Loucy (cell line): ENCODE measurements at regions not wholly inside any gene's neighbourhood (a gene's known extent, or its start where the extent isn't known, plus 50 kb on each side); places are given as distances from the start of the nearest gene placed in this dataset.

ENCODE experiments used
- H2AFZ ChIP-seq: fragments of 200-600 bp; sonication (generic); 2 replicates; pipeline ENCODE4 v1.6.0; 2016; ENCODE audit warnings: antibody characterized with exemption, mild to moderate bottlenecking, low read length, moderate library complexity
- H3F3A ChIP-seq: fragments of 200-600 bp; 2 replicates; pipeline ENCODE4 v1.6.0; 2016; ENCODE audit warnings: antibody characterized with exemption, low read depth, mild to moderate bottlenecking
- H3K27me3 ChIP-seq: fragments of 200-600 bp; sonication (generic); 2 replicates; pipeline ENCODE4 v1.6.1; 2014; ENCODE audit warnings: low read length, mild to moderate bottlenecking; ENCODE audit not compliant: insufficient read depth, poor library complexity, severe bottlenecking
- H3K36me3 ChIP-seq: fragments of 200-600 bp; sonication (generic); 2 replicates; pipeline ENCODE4 v1.6.1; 2016; ENCODE audit warnings: low read length; ENCODE audit not compliant: insufficient read depth
- H3K4me1 ChIP-seq: fragments of 200-600 bp; sonication (generic); 2 replicates; pipeline ENCODE4 v1.5.1; 2014; ENCODE audit warnings: low read length, mild to moderate bottlenecking; ENCODE audit not compliant: insufficient read depth, poor library complexity, severe bottlenecking
- H3K4me2 ChIP-seq: fragments of 200-600 bp; sonication (generic); 2 replicates; pipeline ENCODE4 v1.6.0; 2014; ENCODE audit warnings: antibody characterized with exemption, low read length, low read depth, mild to moderate bottlenecking; ENCODE audit not compliant: poor library complexity, severe bottlenecking
- H3K4me3 ChIP-seq: fragments of 200-600 bp; sonication (generic); 2 replicates; pipeline ENCODE4 v1.5.1; 2014; ENCODE audit warnings: low read length, mild to moderate bottlenecking, mixed read lengths; ENCODE audit not compliant: poor library complexity, severe bottlenecking
- H3K79me2 ChIP-seq: fragments of 200-600 bp; sonication (generic); 2 replicates; pipeline ENCODE4 v1.6.1; 2014; ENCODE audit warnings: low read length; ENCODE audit not compliant: insufficient read depth
- H3K9ac ChIP-seq: fragments of 200-600 bp; sonication (generic); 2 replicates; pipeline ENCODE4 v1.6.0; 2014; ENCODE audit warnings: mild to moderate bottlenecking, low read depth, low read length, moderate library complexity; ENCODE audit not compliant: poor library complexity, severe bottlenecking
- H3K9me2 ChIP-seq: fragments of 200-600 bp; sonication (generic); replicated peaks from 2 replicates; pipeline ENCODE4 v1.6.1; 2016; ENCODE audit warnings: low read depth, low read length, mixed read lengths
- H3K9me3 ChIP-seq: fragments of 200-600 bp; sonication (generic); 2 replicates; pipeline ENCODE4 v1.6.1; 2014; ENCODE audit warnings: mild to moderate bottlenecking, antibody characterized with exemption, low read length, low read depth; ENCODE audit not compliant: insufficient read depth
- H4K20me1 ChIP-seq: fragments of 200-600 bp; sonication (generic); 2 replicates; pipeline ENCODE4 v1.6.0; 2014; ENCODE audit warnings: antibody characterized with exemption, low read length, mild to moderate bottlenecking; ENCODE audit not compliant: insufficient read depth, poor library complexity, severe bottlenecking
- EZH2phosphoT487 ChIP-seq: fragments of 200-600 bp; IDR thresholded peaks from 2 replicates; pipeline ENCODE4 v1.6.1; 2018; ENCODE audit warnings: antibody characterized with exemption, mild to moderate bottlenecking, moderate library complexity, borderline replicate concordance
- TF ChIP-seq, protein P1 (sequence below): fragments of 200-600 bp; sonication (generic); conservative IDR thresholded peaks from 2 replicates; pipeline ENCODE4 v1.5.1; 2014; ENCODE audit warnings: mild to moderate bottlenecking, antibody characterized with exemption, low read length

DNA sequence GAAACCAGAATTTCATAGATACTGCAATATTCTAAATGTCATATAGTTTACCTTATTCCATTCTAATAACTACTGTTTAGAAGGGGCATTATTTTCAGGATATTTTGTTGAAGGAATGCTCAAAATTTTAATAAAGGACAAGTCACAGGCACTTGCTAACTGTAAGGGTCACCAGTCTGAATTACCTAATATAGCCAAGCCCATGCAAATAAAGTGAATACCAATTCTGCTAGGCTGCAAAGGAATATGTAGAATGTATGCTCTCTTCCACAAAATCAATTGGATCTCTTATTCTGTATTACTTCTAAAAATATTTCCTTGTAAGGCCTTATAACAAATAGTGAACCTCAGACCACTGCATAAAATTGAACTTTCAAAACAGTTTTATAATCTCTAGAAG is 52.3 kb upstream of the FAT4 start:
- TF ChIP-seq EZH2phosphoT487 = no peak
- TF ChIP-seq, protein P1, sequence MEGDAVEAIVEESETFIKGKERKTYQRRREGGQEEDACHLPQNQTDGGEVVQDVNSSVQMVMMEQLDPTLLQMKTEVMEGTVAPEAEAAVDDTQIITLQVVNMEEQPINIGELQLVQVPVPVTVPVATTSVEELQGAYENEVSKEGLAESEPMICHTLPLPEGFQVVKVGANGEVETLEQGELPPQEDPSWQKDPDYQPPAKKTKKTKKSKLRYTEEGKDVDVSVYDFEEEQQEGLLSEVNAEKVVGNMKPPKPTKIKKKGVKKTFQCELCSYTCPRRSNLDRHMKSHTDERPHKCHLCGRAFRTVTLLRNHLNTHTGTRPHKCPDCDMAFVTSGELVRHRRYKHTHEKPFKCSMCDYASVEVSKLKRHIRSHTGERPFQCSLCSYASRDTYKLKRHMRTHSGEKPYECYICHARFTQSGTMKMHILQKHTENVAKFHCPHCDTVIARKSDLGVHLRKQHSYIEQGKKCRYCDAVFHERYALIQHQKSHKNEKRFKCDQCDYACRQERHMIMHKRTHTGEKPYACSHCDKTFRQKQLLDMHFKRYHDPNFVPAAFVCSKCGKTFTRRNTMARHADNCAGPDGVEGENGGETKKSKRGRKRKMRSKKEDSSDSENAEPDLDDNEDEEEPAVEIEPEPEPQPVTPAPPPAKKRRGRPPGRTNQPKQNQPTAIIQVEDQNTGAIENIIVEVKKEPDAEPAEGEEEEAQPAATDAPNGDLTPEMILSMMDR = no peak

DNA sequence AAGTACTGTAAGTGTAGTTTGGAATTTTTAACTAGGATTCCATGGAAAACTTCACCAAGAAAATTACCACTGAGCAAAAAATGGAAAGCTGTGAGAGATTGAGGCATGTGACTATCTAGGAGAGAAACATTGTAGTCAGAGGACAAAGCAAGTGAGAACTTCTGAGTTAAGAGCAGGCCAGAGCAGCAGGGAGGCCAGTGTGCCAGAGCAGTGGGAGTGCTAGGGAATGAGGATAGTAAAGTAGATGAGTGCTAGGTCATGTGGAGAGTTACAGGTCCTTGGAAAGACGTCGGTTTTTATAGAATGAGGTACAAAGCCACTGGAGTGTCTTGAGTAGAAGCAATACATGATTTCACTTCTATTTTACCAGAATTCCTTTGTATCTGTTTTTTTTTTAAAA is 52.7 kb upstream of the FAT4 start:
- Histone ChIP-seq H3K36me3 (no peaks in the 10 kb centered on the region), H4K20me1 (no peaks in the 10 kb centered on the region)

More for the DNA sequence above, 52.3 kb upstream of the FAT4 start:
- no peaks in the 10 kb centered on the region for H3K9me2 ChIP-seq
- H4K20me1 ChIP-seq = no peaks in the 10 kb centered on the region
- H3K9me3 ChIP-seq = no peaks in the 10 kb centered on the region
- H3K4me2 ChIP-seq = no peak overlapping the region
- H3K4me1 ChIP-seq = no peaks in the 10 kb centered on the region
- H3K4me3 ChIP-seq = no peak overlapping the region
- no peaks in the 10 kb centered on the region for H3F3A ChIP-seq
- no peak overlapping the region for H3K9ac ChIP-seq
- H3K27me3 ChIP-seq = no peaks in the 10 kb centered on the region
- no peaks in the 10 kb centered on the region for H3K79me2 ChIP-seq
- no peak overlapping the region for H2AFZ ChIP-seq
- no peaks in the 10 kb centered on the region for H3K36me3 ChIP-seq

DNA sequence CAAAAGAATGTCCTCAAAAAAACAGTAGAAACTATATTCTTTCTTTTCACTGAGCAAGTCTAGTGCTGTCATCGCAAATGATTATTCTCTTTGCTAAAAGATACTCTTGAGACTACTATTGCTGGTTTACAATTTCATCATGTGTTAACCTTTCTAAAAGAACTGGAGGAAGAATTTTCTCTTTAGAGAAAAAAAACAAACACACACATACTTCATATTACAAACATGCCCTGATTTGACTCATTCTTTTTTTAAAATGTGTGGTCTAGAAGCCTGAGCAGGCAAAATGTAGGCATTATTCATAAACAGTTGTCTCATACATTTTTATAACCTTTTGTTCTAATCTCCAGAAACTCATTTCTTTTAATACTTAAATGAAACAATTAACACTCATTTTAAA is 60.6 kb upstream of the FAT4 start:
- Histone ChIP-seq H3K27me3 (no peaks in the 10 kb centered on the region), H3K36me3 (no peaks in the 10 kb centered on the region), H3K9me2 (no peaks in the 10 kb centered on the region), H3K79me2 (no peaks in the 10 kb centered on the region), H3K4me3 (no peak overlapping the region), H4K20me1 (no peaks in the 10 kb centered on the region), H3F3A (no peaks in the 10 kb centered on the region), H3K4me2 (no peak overlapping the region), H3K9me3 (no peaks in the 10 kb centered on the region), H3K4me1 (no peaks in the 10 kb centered on the region), H2AFZ (no peak overlapping the region), H3K9ac (no peak overlapping the region)
- TF ChIP-seq, protein P1 = no peak
- TF ChIP-seq EZH2phosphoT487 = no peak

More for the DNA sequence above, 52.7 kb upstream of the FAT4 start:
- H3K4me2 ChIP-seq = no peak overlapping the region
- H3K9ac ChIP-seq = no peak overlapping the region
- no peak overlapping the region for H2AFZ ChIP-seq
- no peak overlapping the region for H3K4me3 ChIP-seq
- H3K79me2 ChIP-seq = no peaks in the 10 kb centered on the region
- no peaks in the 10 kb centered on the region for H3K9me2 ChIP-seq
- TF ChIP-seq EZH2phosphoT487 = no peak
- TF ChIP-seq, protein P1 = no peak
- no peaks in the 10 kb centered on the region for H3K27me3 ChIP-seq
- no peaks in the 10 kb centered on the region for H3F3A ChIP-seq
- no peaks in the 10 kb centered on the region for H3K9me3 ChIP-seq
- H3K4me1 ChIP-seq = no peaks in the 10 kb centered on the region
